ENCODE measurements at regions not wholly inside any gene's neighbourhood (a gene's known extent, or its start where the extent isn't known, plus 50 kb on each side); places are given as distances from the start of the nearest gene placed in this dataset.

DNA sequence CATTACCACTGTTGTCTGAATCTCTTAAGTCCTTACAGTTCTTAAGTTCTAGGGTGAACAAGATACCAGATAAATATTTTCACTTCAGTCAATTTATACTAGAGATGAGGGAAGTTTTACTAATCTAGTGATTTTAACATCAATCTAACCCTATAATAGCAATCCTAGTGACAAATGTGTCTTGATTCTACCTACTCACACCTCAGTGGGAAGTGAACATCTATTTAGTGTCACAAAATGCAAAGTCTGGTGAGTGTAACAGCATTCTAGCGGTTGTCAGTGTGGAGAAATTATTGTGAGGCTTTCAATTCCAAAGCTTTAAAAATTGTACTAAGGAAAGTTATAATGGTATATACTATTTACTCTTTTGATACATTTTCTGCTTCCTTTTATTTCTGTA lies 225.8 kb upstream of the CYLC2 start:
- intact Hi-C loops (cut with DNase I; ENCODE audit: low total_unique reads), result no loop called here
- no peaks in the 10 kb centered on the region for H3K36me3 ChIP-seq
- TF ChIP-seq POLR2A (IDR thresholded peaks at IDR 0.05), result no peak
- TF ChIP-seq CTCF (IDR thresholded peaks at IDR 0.05), result no peak
- no peak for DNase-seq
- H3K4me1 ChIP-seq, result no peaks in the 10 kb centered on the region
- H3K4me3 ChIP-seq, result no peak overlapping the region
- H3K9me3 ChIP-seq, result no peaks in the 10 kb centered on the region
- H3K27ac ChIP-seq, result no peak overlapping the region
- H3K27me3 ChIP-seq, result no peaks in the 10 kb centered on the region

DNA sequence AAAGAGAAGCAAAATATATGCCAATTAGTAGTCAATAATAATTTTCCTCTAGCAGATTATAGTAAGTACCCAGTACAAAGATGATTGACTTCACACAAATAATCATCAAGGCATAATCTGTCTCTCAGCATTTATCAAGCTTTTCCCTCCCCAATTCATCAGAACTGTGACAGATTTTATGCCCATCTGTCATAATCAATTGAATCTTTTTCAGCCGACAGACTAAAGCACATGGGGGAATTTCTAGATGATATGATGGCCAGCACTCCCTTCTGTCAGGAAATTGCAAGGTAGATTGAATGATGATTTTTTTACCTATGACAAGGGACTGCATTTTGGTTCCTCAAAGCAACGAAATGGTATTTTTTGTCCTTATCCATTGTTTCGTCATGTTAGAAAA lies 227.1 kb upstream of the CYLC2 start:
- Histone ChIP-seq H3K27ac (no peak overlapping the region), H3K4me3 (no peak overlapping the region), H3K4me1 (no peaks in the 10 kb centered on the region), H3K36me3 (no peaks in the 10 kb centered on the region), H3K27me3 (no peaks in the 10 kb centered on the region), H3K9me3 (no peaks in the 10 kb centered on the region)
- TF ChIP-seq CTCF (IDR thresholded peaks at IDR 0.05) (no peak), POLR2A (IDR thresholded peaks at IDR 0.05) (no peak)
- no peak for DNase-seq
- intact Hi-C loops (cut with DNase I; ENCODE audit: low total_unique reads), result no loop called here

- H3K27me3 ChIP-seq, result no peaks in the 10 kb centered on the region
- no peak for DNase-seq
- H3K36me3 ChIP-seq, result no peaks in the 10 kb centered on the region
- intact Hi-C loops (cut with DNase I; ENCODE audit: low total_unique reads), result no loop called here
- no peak overlapping the region for H3K27ac ChIP-seq
- H3K9me3 ChIP-seq, result no peaks in the 10 kb centered on the region
- H3K4me1 ChIP-seq, result no peaks in the 10 kb centered on the region
- no peak for TF ChIP-seq POLR2A (IDR thresholded peaks at IDR 0.05)
- no peak for TF ChIP-seq CTCF (IDR thresholded peaks at IDR 0.05)
- no peak overlapping the region for H3K4me3 ChIP-seq
Measured at GRCh38 chr9:102767076-102767475, 228.1 kb upstream of the CYLC2 start.

- H3K4me3 ChIP-seq, result no peak overlapping the region
- H3K27me3 ChIP-seq, result no peaks in the 10 kb centered on the region
- H3K27ac ChIP-seq, result no peak overlapping the region
- H3K4me1 ChIP-seq, result no peaks in the 10 kb centered on the region
- DNase-seq, result no peak
- no peaks in the 10 kb centered on the region for H3K36me3 ChIP-seq
- intact Hi-C loops (cut with DNase I; ENCODE audit: low total_unique reads), result no loop called here
- H3K9me3 ChIP-seq, result no peaks in the 10 kb centered on the region
- TF ChIP-seq POLR2A (IDR thresholded peaks at IDR 0.05) (no peak), CTCF (IDR thresholded peaks at IDR 0.05) (no peak)
Measured at GRCh38 chr9:102740578-102740977, 254.6 kb upstream of the CYLC2 start.

DNA sequence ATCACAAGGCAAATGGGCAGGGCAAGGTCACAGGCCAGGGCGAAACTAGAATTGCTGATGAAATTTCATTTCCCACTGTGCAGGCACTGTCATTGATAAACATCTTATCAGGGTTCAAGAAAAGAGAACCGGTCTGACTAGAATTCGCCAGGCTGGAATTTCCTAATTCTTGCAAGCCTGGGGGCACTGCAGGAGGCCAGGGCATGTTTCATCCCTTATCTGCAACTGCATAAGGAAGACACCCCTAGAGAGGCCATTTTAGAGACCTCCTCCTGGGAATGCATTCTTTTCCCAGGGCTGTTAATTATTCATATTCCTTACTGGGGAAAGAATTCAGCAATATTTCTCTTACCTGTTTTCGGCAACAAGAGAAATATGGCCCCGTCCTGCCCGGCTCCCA lies 266.2 kb upstream of the CYLC2 start:
- DNase-seq, result no peak
- no peaks in the 10 kb centered on the region for H3K36me3 ChIP-seq
- H3K27me3 ChIP-seq, result no peaks in the 10 kb centered on the region
- no peak overlapping the region for H3K4me3 ChIP-seq
- intact Hi-C loops (cut with DNase I; ENCODE audit: low total_unique reads), result no loop called here
- H3K27ac ChIP-seq, result no peak overlapping the region
- TF ChIP-seq CTCF (IDR thresholded peaks at IDR 0.05) (no peak), POLR2A (IDR thresholded peaks at IDR 0.05) (no peak)
- no peaks in the 10 kb centered on the region for H3K4me1 ChIP-seq
- no peaks in the 10 kb centered on the region for H3K9me3 ChIP-seq

Measured in uterus (tissue), 3 donors.